ENCODE measurements at regions not wholly inside any gene's neighbourhood (a gene's known extent, or its start where the extent isn't known, plus 50 kb on each side); places are given as distances from the start of the nearest gene placed in this dataset.
"Not testable (repeated sequence)": the region's sequence is repeated elsewhere in the genome, so short reads cannot be mapped to it uniquely, and the experiment has no call there.

DNA sequence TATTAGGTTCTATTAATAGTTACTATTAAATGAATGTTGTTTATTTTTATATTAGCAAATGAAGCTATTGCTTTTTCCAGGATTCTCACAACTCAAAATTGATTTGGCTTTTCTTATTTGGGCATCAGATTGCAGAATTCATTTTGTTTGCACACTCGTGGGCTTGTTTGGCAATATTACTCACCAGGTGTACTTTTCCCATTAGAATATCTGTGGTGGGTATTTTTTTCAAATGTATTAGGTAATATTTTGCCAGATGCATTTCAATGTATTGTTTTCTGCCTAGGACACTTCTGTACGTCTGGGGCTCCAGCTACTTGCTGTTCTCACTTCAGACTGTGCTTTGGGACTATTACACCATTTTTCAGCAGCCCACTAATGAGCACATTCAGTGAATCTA is 108.0 kb upstream of the GHR start:
- Histone ChIP-seq H3K79me1 (replicated peaks; ENCODE audit: low read length, poor library complexity, severe bottlenecking) (no peaks in the 10 kb centered on the region), H3K9me3 (ENCODE audit: control insufficient read depth, low read length) (peaks cover 18% of the 10 kb centered on the region), H3K4me2 (ENCODE audit: low read length, poor library complexity, severe bottlenecking) (no peak overlapping the region), H2BK12ac (ENCODE audit: low read length in 2 of 2) (no peak overlapping the region), H2BK120ac (ENCODE audit: low read depth, low read length) (no peak overlapping the region), H4K91ac (ENCODE audit: low read length) (no peak overlapping the region), H3K14ac (ENCODE audit: low read length in 2 of 2) (no peak overlapping the region), H3K4me1 (ENCODE audit: control insufficient read depth, insufficient read depth, low read depth, low read length) (no peaks in the 10 kb centered on the region), H3K27me3 (ENCODE audit: control insufficient read depth in 1 of 2, insufficient read depth in 1 of 2, low read length in 2 of 2) (no peaks in the 10 kb centered on the region), H2AK5ac (ENCODE audit: low read length, severe bottlenecking) (no peak overlapping the region), H3K4ac (ENCODE audit: low read depth in 1 of 2, low read length in 2 of 2) (no peak overlapping the region), H2AFZ (ENCODE audit: low read depth, low read length) (no peak overlapping the region), H2BK15ac (ENCODE audit: low read depth, poor library complexity, severe bottlenecking) (no peak overlapping the region), H3K18ac (ENCODE audit: low read depth in 1 of 2, low read length in 2 of 2) (no peak overlapping the region), H3K27ac (ENCODE audit: low read length, poor library complexity, severe bottlenecking) (no peak overlapping the region), H3K9ac (ENCODE audit: low read length) (no peak overlapping the region), H4K8ac (ENCODE audit: low read length) (no peak overlapping the region), H3K4me3 (ENCODE audit: insufficient read depth in 1 of 2, low read depth in 1 of 2, low read length in 2 of 2) (no peak overlapping the region), H3K23ac (ENCODE audit: low read length in 2 of 2) (no peak overlapping the region), H2BK5ac (ENCODE audit: low read depth, low read length, poor library complexity, severe bottlenecking) (no peak overlapping the region), H3K36me3 (ENCODE audit: control insufficient read depth in 1 of 2, insufficient read depth in 2 of 2, low read depth in 1 of 2, low read length in 2 of 2) (no peaks in the 10 kb centered on the region)
- no peak for DNase-seq
- 39% methylated on average over 2 of the region's 2 CpGs for WGBS

DNA sequence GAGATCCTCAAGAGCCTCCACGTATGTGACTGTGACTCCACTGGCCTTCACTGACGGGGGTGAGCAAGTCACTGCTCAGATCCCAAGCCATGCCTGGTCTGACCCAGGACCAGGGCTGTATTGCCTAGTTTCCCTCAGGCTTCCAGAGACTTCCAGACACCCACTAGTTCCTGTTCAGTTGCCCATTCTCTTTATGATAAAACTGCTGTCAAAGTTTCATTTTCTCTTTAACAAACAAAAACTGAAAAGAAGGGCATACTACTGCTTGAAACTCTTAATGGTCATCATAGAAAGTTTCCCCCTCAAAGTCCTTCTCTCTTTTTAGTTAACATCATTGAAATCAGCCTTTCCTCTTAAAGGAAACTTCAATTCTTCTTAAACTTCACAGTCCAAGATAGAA is 105.7 kb upstream of the GHR start:
- Histone ChIP-seq H2AK5ac (ENCODE audit: low read length, severe bottlenecking) (no peak overlapping the region), H3K18ac (ENCODE audit: low read depth in 1 of 2, low read length in 2 of 2) (no peak overlapping the region), H3K9me3 (ENCODE audit: control insufficient read depth, low read length) (peaks cover 21% of the 10 kb centered on the region), H3K27me3 (ENCODE audit: control insufficient read depth in 1 of 2, insufficient read depth in 1 of 2, low read length in 2 of 2) (no peaks in the 10 kb centered on the region), H4K8ac (ENCODE audit: low read length) (no peak overlapping the region), H3K4me1 (ENCODE audit: control insufficient read depth, insufficient read depth, low read depth, low read length) (no peaks in the 10 kb centered on the region), H2BK12ac (ENCODE audit: low read length in 2 of 2) (no peak overlapping the region), H3K23ac (ENCODE audit: low read length in 2 of 2) (no peak overlapping the region), H3K4me2 (ENCODE audit: low read length, poor library complexity, severe bottlenecking) (no peak overlapping the region), H4K91ac (ENCODE audit: low read length) (no peak overlapping the region), H3K4ac (ENCODE audit: low read depth in 1 of 2, low read length in 2 of 2) (no peak overlapping the region), H2BK15ac (ENCODE audit: low read depth, poor library complexity, severe bottlenecking) (no peak overlapping the region), H3K79me1 (replicated peaks; ENCODE audit: low read length, poor library complexity, severe bottlenecking) (no peaks in the 10 kb centered on the region), H3K4me3 (ENCODE audit: insufficient read depth in 1 of 2, low read depth in 1 of 2, low read length in 2 of 2) (no peak overlapping the region), H3K27ac (ENCODE audit: low read length, poor library complexity, severe bottlenecking) (no peak overlapping the region), H3K14ac (ENCODE audit: low read length in 2 of 2) (no peak overlapping the region), H2BK5ac (ENCODE audit: low read depth, low read length, poor library complexity, severe bottlenecking) (no peak overlapping the region), H2BK120ac (ENCODE audit: low read depth, low read length) (no peak overlapping the region), H2AFZ (ENCODE audit: low read depth, low read length) (no peak overlapping the region), H3K36me3 (ENCODE audit: control insufficient read depth in 1 of 2, insufficient read depth in 2 of 2, low read depth in 1 of 2, low read length in 2 of 2) (no peaks in the 10 kb centered on the region), H3K9ac (ENCODE audit: low read length) (no peak overlapping the region)
- no peak for DNase-seq
- WGBS = 61% methylated on average over 2 of the region's 2 CpGs

DNA sequence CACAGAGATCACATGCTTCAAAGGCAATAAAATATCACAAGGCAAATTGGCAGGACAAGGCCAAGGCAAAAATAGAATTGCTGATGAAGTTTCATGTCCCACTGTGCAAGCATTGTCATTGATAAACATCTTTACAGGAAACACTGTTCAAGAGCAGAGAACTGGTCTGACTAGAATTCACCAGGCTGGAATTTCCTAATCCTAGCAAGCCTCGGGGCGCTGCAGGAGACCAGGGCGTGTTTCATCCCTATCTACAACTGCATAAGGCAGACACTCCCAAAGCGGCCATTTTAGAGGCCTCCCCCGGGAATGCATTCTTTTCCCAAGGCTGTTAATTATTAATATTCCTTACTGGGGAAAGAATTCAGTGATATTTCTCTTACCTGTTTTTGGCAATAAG is 103.7 kb upstream of the GHR start:
- H3K27ac ChIP-seq (ENCODE audit: low read length, poor library complexity, severe bottlenecking); H3K27me3 ChIP-seq (ENCODE audit: control insufficient read depth in 1 of 2, insufficient read depth in 1 of 2, low read length in 2 of 2); H3K4me3 ChIP-seq (ENCODE audit: insufficient read depth in 1 of 2, low read depth in 1 of 2, low read length in 2 of 2); H3K4me1 ChIP-seq (ENCODE audit: control insufficient read depth, insufficient read depth, low read depth, low read length); H3K14ac ChIP-seq (ENCODE audit: low read length in 2 of 2); H3K36me3 ChIP-seq (ENCODE audit: control insufficient read depth in 1 of 2, insufficient read depth in 2 of 2, low read depth in 1 of 2, low read length in 2 of 2); H2BK12ac ChIP-seq (ENCODE audit: low read length in 2 of 2); H4K91ac ChIP-seq (ENCODE audit: low read length); H3K9ac ChIP-seq (ENCODE audit: low read length); H2BK120ac ChIP-seq (ENCODE audit: low read depth, low read length); H2BK15ac ChIP-seq (ENCODE audit: low read depth, poor library complexity, severe bottlenecking); H3K23ac ChIP-seq (ENCODE audit: low read length in 2 of 2); DNase-seq; H3K18ac ChIP-seq (ENCODE audit: low read depth in 1 of 2, low read length in 2 of 2); H3K4me2 ChIP-seq (ENCODE audit: low read length, poor library complexity, severe bottlenecking); H2AK5ac ChIP-seq (ENCODE audit: low read length, severe bottlenecking); H2AFZ ChIP-seq (ENCODE audit: low read depth, low read length); H4K8ac ChIP-seq (ENCODE audit: low read length); H2BK5ac ChIP-seq (ENCODE audit: low read depth, low read length, poor library complexity, severe bottlenecking); H3K79me1 ChIP-seq (replicated peaks; ENCODE audit: low read length, poor library complexity, severe bottlenecking); H3K4ac ChIP-seq (ENCODE audit: low read depth in 1 of 2, low read length in 2 of 2): not testable (repeated sequence)
- H3K9me3 ChIP-seq (ENCODE audit: control insufficient read depth, low read length) = peaks cover 21% of the 10 kb centered on the region
- 87% methylated on average over 3 of the region's 5 CpGs for WGBS

DNA sequence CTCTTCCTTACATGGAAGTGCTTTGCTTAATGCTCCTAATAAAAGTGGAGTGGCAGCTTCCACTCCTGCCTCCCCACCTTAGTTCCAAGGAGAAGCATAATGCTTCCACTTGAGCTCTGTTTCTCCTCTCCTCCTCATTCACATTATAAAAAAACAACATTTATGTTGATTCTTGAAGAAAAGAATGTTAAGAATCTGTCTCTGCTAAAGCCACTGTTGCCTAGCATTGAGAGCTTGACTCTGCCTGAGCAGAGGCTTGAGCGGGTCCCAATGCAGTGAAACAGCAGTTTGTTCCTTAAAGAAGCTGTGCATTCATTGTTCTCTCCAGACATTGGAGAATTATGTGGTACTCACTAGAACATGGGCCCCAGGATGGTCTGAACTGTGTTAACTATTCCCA is 101.5 kb upstream of the GHR start:
- H3K4ac ChIP-seq (ENCODE audit: low read depth in 1 of 2, low read length in 2 of 2) = no peak overlapping the region
- H3K14ac ChIP-seq (ENCODE audit: low read length in 2 of 2) = no peak overlapping the region
- H4K8ac ChIP-seq (ENCODE audit: low read length) = no peak overlapping the region
- H3K4me2 ChIP-seq (ENCODE audit: low read length, poor library complexity, severe bottlenecking) = no peak overlapping the region
- H3K23ac ChIP-seq (ENCODE audit: low read length in 2 of 2) = no peak overlapping the region
- H3K79me1 ChIP-seq (replicated peaks; ENCODE audit: low read length, poor library complexity, severe bottlenecking) = no peaks in the 10 kb centered on the region
- H3K9me3 ChIP-seq (ENCODE audit: control insufficient read depth, low read length) = peaks cover 21% of the 10 kb centered on the region
- no peak overlapping the region for H3K4me3 ChIP-seq (ENCODE audit: insufficient read depth in 1 of 2, low read depth in 1 of 2, low read length in 2 of 2)
- no peak overlapping the region for H3K27ac ChIP-seq (ENCODE audit: low read length, poor library complexity, severe bottlenecking)
- no peaks in the 10 kb centered on the region for H3K36me3 ChIP-seq (ENCODE audit: control insufficient read depth in 1 of 2, insufficient read depth in 2 of 2, low read depth in 1 of 2, low read length in 2 of 2)
- no peak overlapping the region for H2BK120ac ChIP-seq (ENCODE audit: low read depth, low read length)
- no peak overlapping the region for H4K91ac ChIP-seq (ENCODE audit: low read length)
- DNase-seq = no peak
- H2BK5ac ChIP-seq (ENCODE audit: low read depth, low read length, poor library complexity, severe bottlenecking) = no peak overlapping the region
- no peak overlapping the region for H2AK5ac ChIP-seq (ENCODE audit: low read length, severe bottlenecking)
- H2AFZ ChIP-seq (ENCODE audit: low read depth, low read length) = no peak overlapping the region
- H3K18ac ChIP-seq (ENCODE audit: low read depth in 1 of 2, low read length in 2 of 2) = no peak overlapping the region
- WGBS = 88% methylated on average over 1 of the region's 1 CpG
- no peak overlapping the region for H2BK15ac ChIP-seq (ENCODE audit: low read depth, poor library complexity, severe bottlenecking)
- no peaks in the 10 kb centered on the region for H3K4me1 ChIP-seq (ENCODE audit: control insufficient read depth, insufficient read depth, low read depth, low read length)
- H3K27me3 ChIP-seq (ENCODE audit: control insufficient read depth in 1 of 2, insufficient read depth in 1 of 2, low read length in 2 of 2) = no peaks in the 10 kb centered on the region
- no peak overlapping the region for H2BK12ac ChIP-seq (ENCODE audit: low read length in 2 of 2)
- H3K9ac ChIP-seq (ENCODE audit: low read length) = no peak overlapping the region
